GM18498 (cell line): ENCODE measurements at regions not wholly inside any gene's neighbourhood (a gene's known extent, or its start where the extent isn't known, plus 50 kb on each side); places are given as distances from the start of the nearest gene placed in this dataset.
"Not testable (repeated sequence)": the region's sequence is repeated elsewhere in the genome, so short reads cannot be mapped to it uniquely, and the experiment has no call there.

Experiments used
- ATAC-seq: cut with Tn5 transposase; IDR thresholded peaks from one replicate; pipeline ENCODE4 v1.9.1; 2021; ENCODE audit warnings: mild to moderate bottlenecking, moderate library complexity; ENCODE audit not compliant: unreplicated experiment

DNA sequence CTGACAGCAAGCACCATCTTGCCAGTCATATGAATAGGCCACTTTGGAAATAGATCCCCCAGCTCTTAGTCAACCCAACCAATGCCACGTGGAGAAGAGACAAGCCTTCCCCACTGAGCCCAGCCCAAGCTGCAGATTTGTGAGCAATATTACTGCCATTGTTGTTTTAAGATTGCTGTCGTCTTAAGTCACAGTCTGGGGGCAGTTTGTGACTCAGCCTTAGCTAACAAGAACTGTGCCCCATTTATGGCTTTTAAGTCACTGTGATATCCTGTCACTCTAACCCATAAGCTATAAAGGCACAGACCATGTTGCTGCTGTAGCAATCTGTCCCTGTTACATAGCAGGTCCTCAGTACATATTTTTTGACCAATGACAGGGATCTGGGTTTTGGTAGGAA is 464.2 kb downstream of the MED13L start:
- no peak for ATAC-seq

DNA sequence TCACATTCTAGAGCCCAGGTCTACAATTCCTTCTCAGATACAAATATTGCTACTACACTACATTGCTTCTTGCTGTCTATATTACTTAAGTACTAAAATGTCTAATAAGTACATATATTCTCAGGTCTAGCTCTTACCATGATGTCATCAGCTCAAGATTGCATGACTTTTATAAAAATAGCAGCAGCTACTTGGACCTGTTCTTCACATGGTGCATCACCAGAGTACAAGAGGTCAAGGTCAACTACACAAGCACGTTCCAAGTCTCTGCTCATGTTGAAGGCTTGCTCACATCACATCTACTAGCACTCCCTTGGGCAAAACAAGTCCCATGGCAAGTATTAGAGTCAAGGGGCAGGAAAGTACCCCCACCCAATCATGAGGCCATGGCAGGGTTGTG is 465.6 kb downstream of the MED13L start:
- ATAC-seq = no peak

DNA sequence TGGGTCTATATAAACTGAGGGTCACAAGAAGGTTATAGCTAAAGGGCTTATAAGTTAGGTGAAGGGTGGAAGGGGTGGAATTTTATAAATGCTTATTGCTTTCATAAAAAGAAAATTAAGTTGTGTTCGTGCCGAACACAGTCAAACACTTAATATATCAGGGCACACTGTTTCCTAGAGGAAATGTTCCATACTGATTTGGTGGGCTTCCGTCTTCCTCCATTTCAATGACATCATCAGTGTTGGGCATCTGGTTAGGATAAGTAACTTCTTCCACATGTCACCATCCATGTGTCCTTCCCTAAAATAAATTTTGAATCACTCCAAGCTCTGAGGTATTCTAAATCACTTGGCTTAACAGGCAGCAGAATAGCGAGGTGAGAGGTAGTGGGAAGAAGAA is 466.4 kb downstream of the MED13L start:
- no peak for ATAC-seq

DNA sequence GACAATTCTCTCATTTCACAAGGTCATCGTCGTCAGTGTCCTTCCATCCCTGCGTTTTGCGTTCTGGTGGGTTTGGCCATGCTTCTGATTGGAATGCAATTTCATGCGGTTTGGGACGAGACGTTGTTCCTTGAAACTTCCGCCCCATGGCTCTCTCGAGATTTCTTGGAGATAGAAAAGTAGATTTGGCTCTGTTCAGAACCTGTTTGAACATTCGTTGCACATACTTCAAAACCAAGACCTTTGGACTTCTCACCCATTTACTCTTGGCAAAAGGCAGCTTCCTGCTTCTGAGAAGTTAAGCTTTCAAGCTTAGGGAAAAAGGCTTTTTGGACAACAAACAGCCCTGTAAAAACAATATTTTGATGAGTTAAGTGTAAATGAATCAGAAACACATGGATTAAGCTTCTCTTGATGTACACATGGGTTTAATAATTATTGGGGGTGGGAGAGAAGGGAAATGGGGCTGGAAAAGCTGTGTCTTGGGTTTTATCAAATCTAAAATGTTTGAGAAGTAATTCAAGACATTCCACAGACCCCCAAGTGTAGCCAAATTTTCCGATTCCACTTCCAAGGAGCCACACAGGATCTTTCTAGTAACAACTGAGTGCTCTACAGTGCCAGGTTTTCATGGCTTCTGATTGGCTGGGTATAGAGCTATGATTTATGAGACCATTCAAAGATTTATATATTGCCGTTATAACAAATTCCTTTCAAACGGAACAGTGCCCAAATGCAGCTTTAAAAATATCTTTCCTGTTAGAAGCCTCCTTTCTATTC is 467.2 kb downstream of the MED13L start:
- ATAC-seq = no peak

DNA sequence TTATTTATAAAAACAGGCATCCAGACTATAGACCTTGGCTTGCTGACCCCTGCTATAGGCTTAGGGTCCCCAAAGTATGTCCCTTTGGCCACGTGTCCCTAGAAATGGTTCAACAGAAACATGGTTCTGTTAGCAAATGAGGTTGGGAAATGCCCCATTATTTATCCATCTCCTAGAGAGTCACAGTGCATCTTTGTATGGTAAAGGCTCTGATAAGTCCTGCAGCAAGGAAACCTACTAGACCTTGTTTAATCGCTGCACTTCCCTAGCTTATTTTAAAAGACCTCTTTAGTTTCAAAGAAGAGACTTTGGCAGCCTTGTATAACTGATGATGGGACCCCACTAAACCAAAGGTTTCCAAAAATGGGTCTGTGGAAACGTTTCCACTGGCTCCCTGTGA is 471.5 kb downstream of the MED13L start:
- ATAC-seq = no peak

DNA sequence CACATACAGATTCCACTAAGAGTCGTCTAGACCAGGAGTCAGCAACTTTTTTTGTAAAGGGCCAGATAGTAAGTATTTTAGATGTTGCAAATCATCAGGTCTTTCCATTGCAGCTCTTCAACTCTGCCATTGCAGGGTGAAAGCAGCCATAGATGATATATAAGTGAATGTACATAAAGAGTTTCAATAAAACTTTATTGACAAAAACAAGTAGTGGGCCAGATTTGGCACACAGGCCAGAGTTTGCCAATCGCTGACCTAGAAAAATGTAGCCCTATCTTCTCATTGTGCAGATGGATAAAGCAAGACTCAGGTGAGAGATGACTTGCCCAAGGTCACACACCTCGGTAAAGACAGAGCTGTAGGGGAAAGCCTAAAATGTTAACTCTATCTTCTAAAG is 474.7 kb downstream of the MED13L start:
- ATAC-seq = no peak

DNA sequence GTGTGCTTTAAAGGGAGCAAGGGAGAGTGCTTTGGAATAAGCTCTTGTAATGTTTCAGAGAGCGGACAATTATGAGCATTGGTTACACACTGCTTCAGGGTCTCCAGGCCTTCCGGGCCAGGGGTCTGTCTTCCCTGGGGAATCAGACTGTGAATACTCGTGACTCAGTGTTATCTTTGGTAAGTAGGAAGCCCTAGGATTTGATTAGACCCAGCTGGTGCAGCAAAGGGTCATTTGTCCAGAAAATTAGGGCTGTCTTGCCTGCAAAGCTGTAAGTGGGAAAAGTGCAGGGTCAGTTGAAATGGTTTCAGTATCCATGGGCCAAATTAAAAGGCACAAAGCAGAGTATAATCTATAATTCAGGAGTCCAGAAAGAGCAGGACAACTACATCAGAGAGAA is 475.6 kb downstream of the MED13L start:
- no peak for ATAC-seq

DNA sequence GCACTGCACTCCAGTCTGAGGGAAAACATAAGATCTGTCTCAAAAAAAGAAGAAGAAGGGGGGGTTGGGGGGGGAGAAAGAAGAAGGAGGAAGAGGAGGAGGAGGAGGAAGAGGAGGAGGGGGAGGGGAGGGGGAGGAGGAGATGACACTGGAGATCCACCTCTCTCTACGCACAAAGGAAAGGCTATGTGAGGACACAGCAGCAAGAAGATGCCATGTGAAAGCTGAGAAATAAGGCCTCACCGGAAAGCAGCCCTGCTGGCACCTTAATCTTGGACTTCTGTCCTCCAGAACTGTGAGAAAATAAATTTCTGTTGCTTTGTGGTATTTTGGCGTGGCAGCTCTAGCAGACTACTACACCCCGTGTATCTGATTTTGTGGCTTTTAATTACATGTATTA is 477.9 kb downstream of the MED13L start:
- no peak for ATAC-seq

DNA sequence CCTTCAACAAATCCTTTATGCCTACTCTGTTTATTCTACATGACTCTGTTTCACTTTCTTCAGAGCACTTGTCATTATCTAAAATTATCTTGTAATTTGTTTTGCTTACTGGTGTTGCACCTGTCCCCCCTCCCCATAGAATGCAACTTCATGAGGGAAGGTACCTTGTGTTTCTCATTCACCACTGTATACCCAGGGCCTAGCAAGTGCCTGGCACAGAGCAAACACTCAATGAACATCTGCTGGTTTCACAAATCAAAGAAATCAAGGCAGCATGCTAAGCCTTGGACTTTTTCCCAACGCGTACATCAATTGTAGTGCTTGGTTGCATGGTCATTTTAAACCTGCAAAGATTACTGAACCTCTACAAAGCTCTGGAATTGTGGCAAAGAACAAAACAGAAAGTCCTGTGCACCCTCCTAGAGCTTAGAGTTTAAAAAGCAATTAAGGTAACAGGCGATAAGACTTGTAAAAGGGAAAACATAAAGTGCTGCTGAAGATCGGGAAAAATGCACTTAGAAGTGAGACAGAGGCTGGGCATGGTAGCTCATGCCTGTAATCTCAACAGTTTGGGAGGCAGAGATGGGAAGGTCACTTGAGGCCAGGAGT is 479.1 kb downstream of the MED13L start:
- ATAC-seq = no peak

DNA sequence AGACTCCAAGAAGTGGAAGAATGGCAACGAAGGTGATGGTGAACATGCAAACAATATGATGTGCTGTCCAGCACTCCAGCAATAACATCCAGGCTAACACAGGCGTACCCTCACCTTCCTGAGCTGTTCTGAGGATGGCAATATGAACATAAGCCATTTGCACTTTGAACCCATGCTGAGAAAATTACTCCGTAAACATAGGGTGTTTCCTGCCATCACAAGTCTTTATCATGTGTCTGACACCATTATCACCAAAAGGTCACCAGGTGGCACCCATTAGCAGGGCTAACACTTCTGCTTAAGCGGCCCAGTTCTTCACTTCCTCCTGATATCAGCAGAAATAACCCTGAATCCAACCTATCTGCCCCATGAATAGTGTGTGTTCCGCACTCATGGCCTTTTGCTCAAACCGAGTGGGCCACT is 482.8 kb downstream of the MED13L start:
- no peak for ATAC-seq

DNA sequence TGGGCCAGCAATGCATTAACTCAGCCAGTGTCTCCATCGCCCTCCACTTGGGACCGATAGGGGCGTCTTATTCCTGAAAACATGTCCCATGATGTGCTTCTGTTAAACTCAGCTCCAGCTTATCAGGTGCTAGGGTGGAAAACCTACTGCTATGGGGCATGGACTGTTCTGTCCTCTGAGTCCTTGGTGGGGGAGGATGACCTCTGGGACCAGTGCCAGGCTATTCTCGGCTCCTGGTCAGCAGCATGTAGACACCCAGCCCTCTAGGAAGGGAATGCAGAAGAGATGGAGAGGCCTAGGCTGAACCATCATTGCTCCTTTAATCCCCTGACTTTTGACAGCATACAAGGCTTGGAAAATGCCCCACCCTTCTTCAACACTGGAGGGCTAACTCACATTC is 486.2 kb downstream of the MED13L start:
- no peak for ATAC-seq

DNA sequence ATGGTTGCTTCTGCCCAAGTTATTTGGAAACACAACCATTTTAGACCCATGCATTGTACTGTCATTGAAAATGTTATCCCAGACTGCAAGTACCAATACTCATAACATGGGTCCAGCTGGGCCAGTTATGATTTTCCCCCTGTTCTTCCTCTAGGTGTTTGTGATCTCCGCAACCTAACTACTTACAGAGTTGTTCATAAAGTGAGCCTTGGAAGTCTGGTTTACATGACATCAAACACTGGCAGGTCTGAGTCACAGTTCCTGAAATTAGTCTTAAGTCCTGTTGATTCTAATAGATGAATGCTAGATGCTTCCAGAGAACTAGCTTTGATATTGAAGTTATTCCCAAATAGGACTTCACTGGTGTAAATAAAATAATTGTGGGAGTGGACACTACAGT is 487.0 kb downstream of the MED13L start:
- ATAC-seq = no peak

DNA sequence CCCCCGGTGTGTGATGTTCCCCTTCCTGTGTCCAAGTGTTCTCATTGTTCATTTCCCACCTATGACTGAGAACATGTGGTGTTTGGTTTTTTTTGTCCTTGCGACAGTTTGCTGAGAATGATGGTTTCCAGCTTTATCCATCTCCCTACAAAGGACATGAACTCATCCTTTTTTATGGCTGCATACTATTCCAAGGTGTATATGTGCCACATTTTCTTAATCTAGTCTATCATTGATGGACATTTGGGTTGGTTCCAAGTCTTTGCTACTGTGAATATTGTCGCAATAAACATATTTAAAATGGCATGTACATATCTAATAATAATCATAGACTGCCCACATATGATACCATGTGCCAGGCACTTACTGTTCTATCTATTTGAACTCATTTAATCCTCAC is 491.0 kb downstream of the MED13L start:
- ATAC-seq = not testable (repeated sequence)

DNA sequence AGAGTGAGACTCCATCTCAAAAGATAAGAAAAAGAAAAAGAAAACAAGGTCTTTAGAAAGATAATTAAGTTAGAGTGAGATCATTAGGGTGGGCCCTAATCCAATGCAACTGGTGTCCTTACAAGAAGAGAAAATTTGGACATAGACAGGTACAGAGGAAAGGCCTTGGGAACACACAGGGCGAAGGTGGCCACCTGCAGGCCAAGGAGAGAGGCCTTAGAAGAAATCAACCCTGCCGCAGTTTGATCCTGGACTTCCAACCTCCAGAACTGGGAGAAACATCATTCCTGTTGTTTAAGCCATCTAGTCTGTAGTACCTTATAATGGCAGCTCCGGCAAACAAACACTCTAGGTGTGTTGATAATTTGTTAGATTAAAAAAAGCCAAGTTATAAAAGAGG is 491.9 kb downstream of the MED13L start:
- no peak for ATAC-seq

DNA sequence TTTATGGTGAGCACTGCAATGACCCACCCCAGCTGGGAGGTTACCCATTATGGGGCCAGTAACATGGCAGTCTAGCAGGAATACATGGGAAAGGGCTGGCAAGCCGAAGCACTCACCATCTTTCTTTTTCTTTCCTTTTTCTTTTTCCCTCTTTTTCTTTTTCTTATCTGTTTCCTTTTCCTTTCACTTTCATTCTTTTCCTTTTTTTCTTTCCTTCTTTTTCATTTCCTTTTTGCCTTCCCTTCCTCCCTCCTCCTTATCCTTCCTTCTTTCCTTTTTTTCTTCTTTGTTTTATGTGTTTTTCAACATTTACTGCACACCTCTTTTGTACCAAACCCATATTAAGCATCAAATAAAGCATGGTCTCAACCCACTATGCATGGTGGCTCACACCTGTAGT is 501.1 kb downstream of the MED13L start:
- ATAC-seq = no peak

DNA sequence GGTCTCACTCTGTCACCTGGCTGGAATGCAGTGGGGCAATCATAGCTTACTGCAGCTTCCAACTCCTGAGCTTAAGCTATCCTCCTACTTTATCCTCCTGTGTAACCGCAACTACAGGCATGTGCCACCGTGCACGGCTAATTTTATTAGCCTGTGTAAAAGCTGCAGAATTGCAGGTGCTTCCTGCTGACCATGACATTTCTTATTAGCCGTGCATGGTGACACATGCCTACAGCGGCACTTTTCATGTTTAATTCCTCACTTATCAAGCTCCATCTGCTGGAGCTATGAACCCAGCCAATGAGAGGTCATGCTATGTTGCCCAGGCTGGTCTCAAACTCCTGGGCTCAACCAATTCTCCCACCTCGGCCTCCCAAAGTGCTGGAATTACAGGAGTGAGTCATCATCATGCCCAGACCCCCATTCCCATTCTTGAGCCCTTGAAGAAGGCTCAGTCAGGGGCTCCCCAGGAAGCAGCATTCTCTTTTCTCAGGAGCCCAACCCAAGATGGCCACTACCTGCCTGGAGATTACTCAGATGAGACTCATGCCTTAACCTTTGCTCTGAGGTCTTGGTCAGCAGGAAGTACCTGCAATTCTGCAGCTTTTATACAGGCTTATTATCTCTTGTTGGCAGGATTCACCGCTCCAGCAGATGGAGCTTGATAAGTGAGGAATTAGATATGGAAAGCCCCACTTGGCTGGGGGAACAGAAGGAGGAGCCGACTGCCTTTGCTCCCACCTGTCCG is 503.2 kb downstream of the MED13L start:
- ATAC-seq = no peak

DNA sequence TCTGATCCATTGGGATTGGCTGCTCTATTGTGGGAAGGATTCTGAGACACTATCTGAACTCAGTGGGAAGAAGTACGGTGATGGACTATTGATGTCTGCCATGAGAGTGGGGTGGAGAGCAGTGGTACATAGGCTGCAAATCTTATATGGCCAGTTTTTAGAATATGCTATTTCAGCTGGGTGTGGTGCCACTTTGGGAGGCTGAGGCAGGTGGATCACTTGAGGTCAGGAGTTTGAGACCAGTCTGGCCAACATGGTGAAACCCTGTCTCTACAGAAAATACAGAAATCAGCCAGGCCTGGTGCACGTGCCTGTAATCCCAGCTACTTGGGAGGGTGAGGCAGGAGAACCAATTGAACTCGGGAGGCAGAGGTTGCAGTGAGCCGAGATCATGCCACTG is 505.9 kb downstream of the MED13L start:
- no peak for ATAC-seq

DNA sequence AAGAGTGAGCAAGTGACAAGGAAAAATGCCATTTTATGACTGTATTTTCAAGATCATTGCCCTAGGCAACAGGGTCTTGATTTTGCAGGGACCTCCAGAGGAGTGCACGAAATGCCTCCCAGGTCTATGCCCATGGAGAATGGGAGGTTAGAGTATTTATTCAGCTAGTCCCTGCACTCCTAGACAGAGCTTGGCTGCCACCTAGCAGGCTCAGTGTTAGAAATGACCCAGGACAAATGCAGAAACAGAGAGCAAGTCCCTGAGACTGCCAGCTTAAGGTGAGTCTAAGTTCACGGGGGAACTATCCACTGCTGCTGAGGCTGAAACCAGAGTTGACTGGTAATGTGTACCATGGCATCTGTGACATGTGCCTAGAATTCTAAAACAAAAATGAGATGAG is 506.4 kb downstream of the MED13L start:
- ATAC-seq = no peak

DNA sequence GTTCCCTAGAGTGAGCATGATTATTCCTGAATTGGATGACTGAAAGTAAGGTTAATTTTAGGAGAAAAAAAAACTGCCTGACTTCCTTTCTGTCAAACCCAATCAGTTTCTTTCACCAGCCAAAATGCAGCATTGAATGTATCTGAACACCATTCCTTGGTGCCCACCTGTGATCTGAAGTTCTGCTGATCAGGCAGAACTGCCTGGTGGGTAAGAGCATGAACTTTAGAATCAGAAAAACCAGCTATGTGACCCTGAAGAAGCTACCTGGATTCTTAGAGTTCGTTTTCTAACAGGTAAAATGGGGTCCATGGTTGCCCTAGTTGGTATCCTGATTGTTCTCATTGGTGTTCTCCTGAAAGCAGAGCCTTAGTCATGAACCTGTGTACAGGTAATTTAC is 506.9 kb downstream of the MED13L start:
- ATAC-seq = no peak

DNA sequence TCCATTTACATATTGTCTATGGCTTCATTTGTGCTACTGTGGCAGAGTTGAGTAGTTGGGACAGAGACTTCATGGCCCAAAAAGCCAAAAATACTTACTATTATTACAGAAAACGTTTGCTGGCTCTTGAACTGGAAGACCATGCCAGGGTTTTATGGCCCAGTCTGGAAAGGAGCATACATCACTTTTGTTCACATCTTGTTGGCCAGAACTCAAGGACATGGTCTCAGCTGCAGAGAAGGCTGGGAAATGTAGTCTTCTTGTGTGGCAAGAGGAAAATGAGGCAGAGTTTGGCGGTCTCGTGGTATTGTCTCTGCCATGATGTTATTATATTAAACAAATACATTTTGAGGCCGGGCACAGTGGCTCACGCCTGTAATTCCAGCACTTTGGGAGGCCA is 509.6 kb downstream of the MED13L start:
- no peak for ATAC-seq

DNA sequence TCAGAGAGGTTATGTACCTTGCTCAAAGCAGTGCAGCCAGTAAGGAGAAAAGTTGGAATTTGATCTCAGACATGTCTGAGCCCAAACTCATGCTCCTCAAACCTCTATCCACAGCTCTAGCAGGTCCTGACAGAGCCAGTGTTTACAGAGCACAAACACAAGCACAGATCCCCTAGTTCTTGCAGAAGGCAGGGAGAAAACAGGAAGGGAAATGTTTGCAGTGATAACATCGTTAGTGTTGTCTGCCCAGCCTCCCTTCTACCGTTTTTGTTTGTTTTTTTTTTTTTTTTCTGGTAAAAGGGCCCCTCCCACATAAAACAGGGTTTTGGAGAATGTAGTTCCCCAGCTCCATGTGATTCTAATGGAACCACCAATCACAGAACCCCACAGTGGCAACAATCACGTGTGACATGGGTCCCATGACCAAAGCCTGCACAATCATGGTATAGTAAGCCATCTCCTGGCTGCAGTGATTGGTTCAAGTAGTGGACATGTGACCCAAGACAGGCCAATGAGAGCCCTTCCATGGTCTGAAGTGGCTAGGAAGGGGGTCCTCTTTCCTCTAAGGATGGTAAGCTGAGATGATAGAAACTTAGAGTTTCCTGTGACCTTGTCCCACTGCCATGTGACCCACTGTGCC is 513.4 kb downstream of the MED13L start:
- ATAC-seq = no peak

DNA sequence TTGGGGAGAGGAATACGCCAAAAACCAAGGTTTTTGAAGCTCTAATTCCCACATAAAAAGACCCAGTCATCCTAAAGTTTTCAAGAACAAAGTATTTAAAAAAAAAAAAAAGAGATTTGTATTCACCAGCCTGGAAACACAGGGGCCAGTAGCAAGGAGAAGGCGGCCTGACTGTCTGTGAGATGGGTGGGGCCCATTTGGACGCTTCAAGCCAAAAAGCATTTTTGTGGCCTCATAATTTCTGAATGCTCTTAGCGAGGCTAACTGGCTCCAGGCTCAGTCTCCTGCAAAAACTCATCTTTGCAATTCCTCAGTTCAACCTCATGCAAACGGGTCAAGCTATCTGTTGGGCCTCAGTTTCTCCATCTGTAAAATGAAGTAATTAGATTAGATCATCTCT is 514.1 kb downstream of the MED13L start:
- ATAC-seq = no peak
